ENCODE measurements at regions not wholly inside any gene's neighbourhood (a gene's known extent, or its start where the extent isn't known, plus 50 kb on each side); places are given as distances from the start of the nearest gene placed in this dataset.

- Histone ChIP-seq H3K27me3 (ENCODE audit: insufficient read depth in 3 of 3, low read length in 2 of 3) (peaks cover 0 to 2% (median 0%) of the 10 kb centered on the region in 3 donors), H3K4me3 (no peak overlapping the region), H3K9me3 (no peaks in the 10 kb centered on the region), H3K4me1 (no peaks in the 10 kb centered on the region), H3K27ac (no peak overlapping the region), H3K36me3 (ENCODE audit: insufficient read depth in 1 of 2, low read depth in 1 of 2) (no peaks in the 10 kb centered on the region)
- ATAC-seq, result no peak
- no peak for TF ChIP-seq CTCF (IDR thresholded peaks at IDR 0.05)
- 84 to 94% (median 87%) methylated on average over 14 of the region's 14 CpGs for WGBS, 3 donors
- DNase-seq, result peak in 1 of 2 donors; percentile 32
- intact Hi-C loops (cut with DNase I), result no loop called here
Measured at GRCh38 chr14:105929327-105930081, 403.1 kb downstream of the TMEM121 start.

GRCh38 chr14:105930572-105930971 lies 404.2 kb downstream of the TMEM121 start:
- H3K27me3 ChIP-seq (ENCODE audit: insufficient read depth in 3 of 3, low read length in 2 of 3), result peaks cover 0 to 2% (median 0%) of the 10 kb centered on the region in 3 donors
- intact Hi-C loops (cut with DNase I), result no loop called here

GRCh38 chr14:105931808-105932483 lies 405.6 kb downstream of the TMEM121 start:
- no peaks in the 10 kb centered on the region for H3K4me1 ChIP-seq
- H3K27me3 ChIP-seq (ENCODE audit: insufficient read depth in 3 of 3, low read length in 2 of 3), result peaks cover 0 to 2% (median 0%) of the 10 kb centered on the region in 3 donors
- intact Hi-C loops (cut with DNase I), result no loop called here
- 73 to 77% (median 77%) methylated on average over 13 of the region's 13 CpGs for WGBS, 3 donors
- no peaks in the 10 kb centered on the region for H3K9me3 ChIP-seq
- H3K27ac ChIP-seq, result no peak overlapping the region
- DNase-seq (peak in 1 of 2 donors; percentile 21), ATAC-seq (no peak)
- H3K36me3 ChIP-seq (ENCODE audit: insufficient read depth in 1 of 2, low read depth in 1 of 2), result no peaks in the 10 kb centered on the region
- no peak for TF ChIP-seq CTCF (IDR thresholded peaks at IDR 0.05)
- no peak overlapping the region for H3K4me3 ChIP-seq

More at GRCh38 chr14:105930572-105930971, 404.2 kb downstream of the TMEM121 start:
- 85 to 87% (median 87%) methylated on average over 5 of the region's 5 CpGs for WGBS, 3 donors
- H3K36me3 ChIP-seq (ENCODE audit: insufficient read depth in 1 of 2, low read depth in 1 of 2), result no peaks in the 10 kb centered on the region
- ATAC-seq, result no peak
- peak in 1 of 2 donors; percentile 16 for DNase-seq
- no peak for TF ChIP-seq CTCF (IDR thresholded peaks at IDR 0.05)
- no peaks in the 10 kb centered on the region for H3K4me1 ChIP-seq
- H3K4me3 ChIP-seq, result no peak overlapping the region
- no peaks in the 10 kb centered on the region for H3K9me3 ChIP-seq
- H3K27ac ChIP-seq, result no peak overlapping the region

- DNase-seq (no peak), ATAC-seq (no peak)
- Histone ChIP-seq H3K4me1 (no peaks in the 10 kb centered on the region), H3K9me3 (no peaks in the 10 kb centered on the region), H3K4me3 (no peak overlapping the region), H3K27ac (no peak overlapping the region), H3K36me3 (ENCODE audit: insufficient read depth in 1 of 2, low read depth in 1 of 2) (no peaks in the 10 kb centered on the region), H3K27me3 (ENCODE audit: insufficient read depth in 3 of 3, low read length in 2 of 3) (no peaks in the 10 kb centered on the region)
- TF ChIP-seq CTCF (IDR thresholded peaks at IDR 0.05), result no peak
- WGBS, 3 donors, result 64 to 69% (median 64%) methylated on average over 7 of the region's 7 CpGs
- intact Hi-C loops (cut with DNase I), result no loop called here
Measured at GRCh38 chr14:105933238-105933637, 406.9 kb downstream of the TMEM121 start.
